Activated CD4-positive, alpha-beta memory T cell treated with anti-CD3 and anti-CD28 coated beads for 36 hours (primary cell): ENCODE measurements at regions not wholly inside any gene's neighbourhood (a gene's known extent, or its start where the extent isn't known, plus 50 kb on each side); places are given as distances from the start of the nearest gene placed in this dataset.

Experiments
- CTCF ChIA-PET: fragments of 350-600 bp; sonication (Branson Sonifier 250); formaldehyde crosslinking; loops from one replicate; lab custom pipeline; 2021; ENCODE audit warnings: antibody characterized with exemption, inconsistent platforms; lab: Charles Lee
- POLR2A ChIA-PET: fragments of 350-600 bp; sonication (Branson Sonifier 250); formaldehyde crosslinking; loops from one replicate; lab custom pipeline; 2021; ENCODE audit warnings: antibody characterized with exemption; lab: Charles Lee
- DNase-seq: peaks from one replicate; pipeline ENCODE4 v3.0.0-alpha.2; 2020
- H3K27ac Mint-ChIP-seq: one replicate; pipeline ENCODE4 v1.8.0; 2021; ENCODE audit warnings: mixed read lengths
- H3K27me3 Mint-ChIP-seq: one replicate; pipeline ENCODE4 v1.8.0; 2021; ENCODE audit warnings: mixed read lengths
- H3K36me3 Mint-ChIP-seq: one replicate; pipeline ENCODE4 v1.8.0; 2021; ENCODE audit warnings: mixed read lengths
- H3K4me1 Mint-ChIP-seq: one replicate; pipeline ENCODE4 v1.8.0; 2021; ENCODE audit warnings: low read depth, mixed read lengths
- H3K4me3 Mint-ChIP-seq: one replicate; pipeline ENCODE4 v1.8.0; 2021; ENCODE audit warnings: mild to moderate bottlenecking, mixed read lengths
- H3K9me3 Mint-ChIP-seq: one replicate; pipeline ENCODE4 v1.8.0; 2021; ENCODE audit warnings: mixed read lengths
- intact Hi-C: fragments of 100-400 bp; cut with micrococcal nuclease; formaldehyde crosslinking; loops from one replicate; pipeline ENCODE4 v1.15.1; 2023

- peaks cover 28% of the 10 kb centered on the region for H3K4me1 Mint-ChIP-seq
- H3K9me3 Mint-ChIP-seq: peaks cover 4% of the 10 kb centered on the region
These were observed 373.9 kb downstream of the SFMBT2 start for GRCh38 chr10:7036951-7037350.

GRCh38 chr10:7035126-7035761 is 375.6 kb downstream of the SFMBT2 start:
- peaks cover 1% of the 10 kb centered on the region for H3K27me3 Mint-ChIP-seq
- peaks cover 28% of the 10 kb centered on the region for H3K4me1 Mint-ChIP-seq
- no peak overlapping the region for H3K27ac Mint-ChIP-seq
- H3K36me3 Mint-ChIP-seq: no peaks in the 10 kb centered on the region
- CTCF ChIA-PET: no interaction called here
- H3K4me3 Mint-ChIP-seq: no peak overlapping the region
- DNase-seq: peak; percentile 43
- H3K9me3 Mint-ChIP-seq: peaks cover 4% of the 10 kb centered on the region
- POLR2A ChIA-PET: no interaction called here
- intact Hi-C loops: loop anchor here (5.0 kb wide), 1 partner anchor 108 kb away; no protein-coding TSS in a partner anchor

More at GRCh38 chr10:7036951-7037350, 373.9 kb downstream of the SFMBT2 start:
- CTCF ChIA-PET: interaction anchor here (1.3 kb wide), 1 partner anchor 119 kb away, joined by 4 read pairs; no protein-coding TSS in a partner anchor
- POLR2A ChIA-PET: no interaction called here
- Mint-ChIP-seq H3K27ac (no peak overlapping the region), H3K4me3 (no peak overlapping the region), H3K27me3 (peaks cover 1% of the 10 kb centered on the region), H3K36me3 (no peaks in the 10 kb centered on the region)
- intact Hi-C loops: loop anchor here (5.0 kb wide), 1 partner anchor 110 kb away; no protein-coding TSS in a partner anchor
- DNase-seq: no peak

GRCh38 chr10:7033031-7033430 is 377.8 kb downstream of the SFMBT2 start:
- CTCF ChIA-PET: interaction anchor here (1.2 kb wide), 1 partner anchor 10 kb away, joined by 3 read pairs; no protein-coding TSS in a partner anchor
- POLR2A ChIA-PET: no interaction called here
- Mint-ChIP-seq H3K27me3 (peaks cover 1% of the 10 kb centered on the region), H3K4me3 (no peak overlapping the region), H3K27ac (no peak overlapping the region), H3K36me3 (no peaks in the 10 kb centered on the region), H3K4me1 (peaks cover 33% of the 10 kb centered on the region), H3K9me3 (peaks cover 4% of the 10 kb centered on the region)
- DNase-seq: no peak
- intact Hi-C loops: no loop called here

GRCh38 chr10:7030134-7030855 is 380.5 kb downstream of the SFMBT2 start:
- Mint-ChIP-seq H3K27me3 (no peaks in the 10 kb centered on the region), H3K4me3 (no peak overlapping the region), H3K9me3 (peaks cover 4% of the 10 kb centered on the region), H3K36me3 (no peaks in the 10 kb centered on the region), H3K27ac (no peak overlapping the region), H3K4me1 (peaks cover 30% of the 10 kb centered on the region)
- intact Hi-C loops: no loop called here
- no peak for DNase-seq
- ChIA-PET POLR2A (no interaction called here), CTCF (no interaction called here)

- ChIA-PET CTCF (no interaction called here), POLR2A (no interaction called here)
- Mint-ChIP-seq H3K27ac (no peak overlapping the region), H3K27me3 (no peaks in the 10 kb centered on the region), H3K4me3 (no peak overlapping the region), H3K4me1 (peaks cover 24% of the 10 kb centered on the region), H3K9me3 (peaks cover under 1% of the 10 kb centered on the region), H3K36me3 (no peaks in the 10 kb centered on the region)
- no peak for DNase-seq
- intact Hi-C loops: no loop called here
These were observed 381.2 kb downstream of the SFMBT2 start for GRCh38 chr10:7029672-7030071.

GRCh38 chr10:7028809-7029166 is 382.0 kb downstream of the SFMBT2 start:
- Mint-ChIP-seq H3K4me1 (peaks cover 24% of the 10 kb centered on the region), H3K9me3 (no peaks in the 10 kb centered on the region), H3K27ac (no peak overlapping the region), H3K4me3 (no peak overlapping the region), H3K27me3 (no peaks in the 10 kb centered on the region), H3K36me3 (no peaks in the 10 kb centered on the region)
- no peak for DNase-seq
- intact Hi-C loops: no loop called here
- CTCF ChIA-PET: no interaction called here
- POLR2A ChIA-PET: no interaction called here

GRCh38 chr10:7027913-7028808 is 382.7 kb downstream of the SFMBT2 start:
- H3K4me3 Mint-ChIP-seq: no peak overlapping the region
- intact Hi-C loops: no loop called here
- ChIA-PET CTCF (interaction anchor here (1.4 kb wide), 1 partner anchor 34 kb away, joined by 3 read pairs; no protein-coding TSS in a partner anchor), POLR2A (no interaction called here)
- no peaks in the 10 kb centered on the region for H3K36me3 Mint-ChIP-seq
- DNase-seq: no peak
- H3K9me3 Mint-ChIP-seq: no peaks in the 10 kb centered on the region
- no peaks in the 10 kb centered on the region for H3K27me3 Mint-ChIP-seq
- H3K4me1 Mint-ChIP-seq: peaks cover 22% of the 10 kb centered on the region
- H3K27ac Mint-ChIP-seq: no peak overlapping the region

- no peaks in the 10 kb centered on the region for H3K36me3 Mint-ChIP-seq
- POLR2A ChIA-PET: no interaction called here
- no peaks in the 10 kb centered on the region for H3K9me3 Mint-ChIP-seq
- intact Hi-C loops: no loop called here
- H3K4me1 Mint-ChIP-seq: peaks cover 14% of the 10 kb centered on the region
- H3K27me3 Mint-ChIP-seq: no peaks in the 10 kb centered on the region
- CTCF ChIA-PET: interaction anchor here (0.6 to 1.4 kb wide), 2 partner anchors 33 to 371 kb away, joined by 3 to 4 read pairs; no protein-coding TSS in a partner anchor
- H3K4me3 Mint-ChIP-seq: no peak overlapping the region
- DNase-seq: no peak
- no peak overlapping the region for H3K27ac Mint-ChIP-seq
These were observed 383.5 kb downstream of the SFMBT2 start for GRCh38 chr10:7027237-7027912.

- Mint-ChIP-seq H3K27me3 (no peaks in the 10 kb centered on the region), H3K27ac (no peak overlapping the region), H3K4me1 (peaks cover 14% of the 10 kb centered on the region), H3K9me3 (no peaks in the 10 kb centered on the region), H3K36me3 (no peaks in the 10 kb centered on the region), H3K4me3 (no peak overlapping the region)
- DNase-seq: no peak
- ChIA-PET POLR2A (no interaction called here), CTCF (interaction anchor here (0.6 to 1.4 kb wide), 2 partner anchors 33 to 371 kb away, joined by 3 to 4 read pairs; no protein-coding TSS in a partner anchor)
- intact Hi-C loops: no loop called here
These were observed 384.0 kb downstream of the SFMBT2 start for GRCh38 chr10:7026818-7027217.

GRCh38 chr10:7025296-7025695 is 385.5 kb downstream of the SFMBT2 start:
- ChIA-PET CTCF (no interaction called here), POLR2A (no interaction called here)
- H3K4me3 Mint-ChIP-seq: no peak overlapping the region
- DNase-seq: no peak
- intact Hi-C loops: no loop called here
- H3K36me3 Mint-ChIP-seq: no peaks in the 10 kb centered on the region
- peaks cover 14% of the 10 kb centered on the region for H3K4me1 Mint-ChIP-seq
- H3K9me3 Mint-ChIP-seq: no peaks in the 10 kb centered on the region
- no peaks in the 10 kb centered on the region for H3K27me3 Mint-ChIP-seq
- H3K27ac Mint-ChIP-seq: no peak overlapping the region

- intact Hi-C loops: no loop called here
- ChIA-PET POLR2A (no interaction called here), CTCF (no interaction called here)
- Mint-ChIP-seq H3K36me3 (peaks cover 1% of the 10 kb centered on the region), H3K9me3 (no peaks in the 10 kb centered on the region), H3K27me3 (peaks cover 4% of the 10 kb centered on the region), H3K4me1 (no peaks in the 10 kb centered on the region), H3K27ac (no peak overlapping the region), H3K4me3 (no peak overlapping the region)
- DNase-seq: no peak
These were observed 395.4 kb downstream of the SFMBT2 start for GRCh38 chr10:7015457-7015856.
